ENCODE measurements at regions not wholly inside any gene's neighbourhood (a gene's known extent, or its start where the extent isn't known, plus 50 kb on each side); places are given as distances from the start of the nearest gene placed in this dataset.

GRCh38 chr3:193842832-193843473 is 249.9 kb downstream of the OPA1 start:
- Histone ChIP-seq H3K4me1 (ENCODE audit: insufficient read depth, low read length) (no peaks in the 10 kb centered on the region), H3K27ac (ENCODE audit: low read length) (no peak overlapping the region), H2AFZ (ENCODE audit: low read depth, low read length) (no peak overlapping the region), H3K9ac (ENCODE audit: low read depth, low read length) (no peak overlapping the region), H3K27me3 (ENCODE audit: insufficient read depth, low read length, poor library complexity) (no peaks in the 10 kb centered on the region), H3K9me3 (ENCODE audit: insufficient read depth, low read length, severe bottlenecking) (no peaks in the 10 kb centered on the region), H3K4me2 (ENCODE audit: insufficient read depth, low read length) (no peak overlapping the region), H3K4me3 (ENCODE audit: low read depth in 1 of 2, low read length in 2 of 2) (no peak overlapping the region), H4K20me1 (ENCODE audit: insufficient read depth, low read length) (no peaks in the 10 kb centered on the region; the same call in 1 of the 2 replicates), H3K36me3 (ENCODE audit: insufficient read depth, low read length) (no peaks in the 10 kb centered on the region), H3K79me2 (ENCODE audit: insufficient read depth, low read length) (no peaks in the 10 kb centered on the region)
- TF ChIP-seq CTCF (IDR thresholded peaks at IDR 0.05; ENCODE audit: borderline replicate concordance, extremely low read depth, low read length, poor library complexity, severe bottlenecking) = no peak
- TF ChIP-seq EZH2 (IDR thresholded peaks at IDR 0.05; ENCODE audit: borderline replicate concordance, low read depth, low read length, severe bottlenecking) = no peak
- ATAC-seq (ENCODE audit: insufficient read depth, low read depth) = no peak
- DNase-seq = no peak

- no peaks in the 10 kb centered on the region for H3K4me1 ChIP-seq (ENCODE audit: insufficient read depth, low read length)
- no peaks in the 10 kb centered on the region for H3K27me3 ChIP-seq (ENCODE audit: insufficient read depth, low read length, poor library complexity)
These were observed 250.7 kb downstream of the OPA1 start for GRCh38 chr3:193843474-193844301.

GRCh38 chr3:193844472-193844871 is 251.5 kb downstream of the OPA1 start:
- Histone ChIP-seq H3K4me1 (ENCODE audit: insufficient read depth, low read length) (no peaks in the 10 kb centered on the region), H3K36me3 (ENCODE audit: insufficient read depth, low read length) (no peaks in the 10 kb centered on the region), H3K27me3 (ENCODE audit: insufficient read depth, low read length, poor library complexity) (no peaks in the 10 kb centered on the region), H2AFZ (ENCODE audit: low read depth, low read length) (no peak overlapping the region), H3K9me3 (ENCODE audit: insufficient read depth, low read length, severe bottlenecking) (no peaks in the 10 kb centered on the region), H3K9ac (ENCODE audit: low read depth, low read length) (no peak overlapping the region), H3K4me3 (ENCODE audit: low read depth in 1 of 2, low read length in 2 of 2) (no peak overlapping the region), H4K20me1 (ENCODE audit: insufficient read depth, low read length) (no peaks in the 10 kb centered on the region; the same call in 1 of the 2 replicates), H3K27ac (ENCODE audit: low read length) (no peak overlapping the region), H3K4me2 (ENCODE audit: insufficient read depth, low read length) (no peak overlapping the region), H3K79me2 (ENCODE audit: insufficient read depth, low read length) (no peaks in the 10 kb centered on the region)
- TF ChIP-seq EZH2 (IDR thresholded peaks at IDR 0.05; ENCODE audit: borderline replicate concordance, low read depth, low read length, severe bottlenecking) (no peak), CTCF (IDR thresholded peaks at IDR 0.05; ENCODE audit: borderline replicate concordance, extremely low read depth, low read length, poor library complexity, severe bottlenecking) (no peak)
- no peak for DNase-seq
- no peak for ATAC-seq (ENCODE audit: insufficient read depth, low read depth)

More at GRCh38 chr3:193843474-193844301, 250.7 kb downstream of the OPA1 start:
- H3K27ac ChIP-seq (ENCODE audit: low read length) = no peak overlapping the region
- H3K79me2 ChIP-seq (ENCODE audit: insufficient read depth, low read length) = no peaks in the 10 kb centered on the region
- H3K4me2 ChIP-seq (ENCODE audit: insufficient read depth, low read length) = no peak overlapping the region
- no peak overlapping the region for H2AFZ ChIP-seq (ENCODE audit: low read depth, low read length)
- no peaks in the 10 kb centered on the region for H3K36me3 ChIP-seq (ENCODE audit: insufficient read depth, low read length)
- TF ChIP-seq CTCF (IDR thresholded peaks at IDR 0.05; ENCODE audit: borderline replicate concordance, extremely low read depth, low read length, poor library complexity, severe bottlenecking) (no peak), EZH2 (IDR thresholded peaks at IDR 0.05; ENCODE audit: borderline replicate concordance, low read depth, low read length, severe bottlenecking) (no peak)
- H4K20me1 ChIP-seq (ENCODE audit: insufficient read depth, low read length) = no peaks in the 10 kb centered on the region; the same call in 1 of the 2 replicates
- DNase-seq (no peak), ATAC-seq (ENCODE audit: insufficient read depth, low read depth) (no peak)
- no peak overlapping the region for H3K9ac ChIP-seq (ENCODE audit: low read depth, low read length)
- H3K4me3 ChIP-seq (ENCODE audit: low read depth in 1 of 2, low read length in 2 of 2) = no peak overlapping the region
- no peaks in the 10 kb centered on the region for H3K9me3 ChIP-seq (ENCODE audit: insufficient read depth, low read length, severe bottlenecking)
